Neural cell (in vitro differentiated cells): ENCODE measurements at regions not wholly inside any gene's neighbourhood (a gene's known extent, or its start where the extent isn't known, plus 50 kb on each side); places are given as distances from the start of the nearest gene placed in this dataset.

Experiments used
- H2AFZ ChIP-seq: fragments of 200-600, 300-800 bp; sonication (generic), shearing (Covaris generic); 2 replicates; pipeline ENCODE4 v1.6.0; 2014; ENCODE audit warnings: low read depth, mild to moderate bottlenecking, antibody characterized with exemption, low read length, moderate library complexity
- H3F3A ChIP-seq: fragments of 200-600 bp; shearing (Covaris generic); 2 replicates; pipeline ENCODE4 v1.6.1; 2016; ENCODE audit warnings: mild to moderate bottlenecking, moderate library complexity, mixed read lengths, antibody characterized with exemption, low read length; ENCODE audit not compliant: insufficient read depth, poor library complexity, severe bottlenecking
- H3K27ac ChIP-seq: fragments of 200-600, 300-800 bp; sonication (generic), shearing (Covaris generic); 2 replicates; pipeline ENCODE4 v1.5.1; 2014; ENCODE audit warnings: mild to moderate bottlenecking, low read length, moderate library complexity
- H3K27me3 ChIP-seq: fragments of 300-800, 200-600 bp; sonication (generic), shearing (Covaris generic); 2 replicates; pipeline ENCODE4 v1.6.0; 2014; ENCODE audit warnings: mild to moderate bottlenecking, low read depth, low read length, moderate library complexity; ENCODE audit not compliant: insufficient read depth
- H3K36me3 ChIP-seq: fragments of 300-800, 200-600 bp; sonication (generic), shearing (Covaris generic); 2 replicates; pipeline ENCODE4 v1.5.1; 2014; ENCODE audit warnings: mild to moderate bottlenecking, antibody characterized with exemption, low read length, moderate library complexity; ENCODE audit not compliant: insufficient read depth
- H3K4me2 ChIP-seq: fragments of 300-800, 200-600 bp; sonication (generic), shearing (Covaris generic); 2 replicates; pipeline ENCODE4 v1.6.0; 2014; ENCODE audit warnings: mild to moderate bottlenecking, low read length
- H3K4me3 ChIP-seq: fragments of 300-800, 200-600 bp; sonication (generic), shearing (Covaris generic); 2 replicates; pipeline ENCODE4 v1.5.1; 2014; ENCODE audit warnings: mild to moderate bottlenecking, low read length, moderate library complexity
- H3K79me2 ChIP-seq: fragments of 200-600 bp; shearing (Covaris generic); replicated peaks from 2 replicates; pipeline ENCODE4 v1.6.0; 2014; ENCODE audit warnings: mild to moderate bottlenecking, low read length, moderate library complexity; ENCODE audit not compliant: insufficient read depth
- H3K9ac ChIP-seq: fragments of 300-800, 200-600 bp; sonication (generic), shearing (Covaris generic); 2 replicates; pipeline ENCODE4 v1.6.1; 2016; ENCODE audit warnings: mild to moderate bottlenecking, low read length, mixed read lengths
- H3K9me2 ChIP-seq: fragments of 200-600 bp; shearing (Covaris generic); 2 replicates; pipeline ENCODE4 v1.6.1; 2016; ENCODE audit warnings: mild to moderate bottlenecking, low read length, mixed read lengths; ENCODE audit not compliant: insufficient read depth
- H3K9me3 ChIP-seq: fragments of 200-600, 300-800 bp; sonication (generic), shearing (Covaris generic); 2 replicates; pipeline ENCODE4 v1.6.1; 2016; ENCODE audit warnings: mild to moderate bottlenecking, mixed run types, low read length, moderate library complexity, mixed read lengths
- H4K20me1 ChIP-seq: fragments of 200-600 bp; shearing (Covaris generic); 2 replicates; pipeline ENCODE4 v1.6.1; 2016; ENCODE audit warnings: mild to moderate bottlenecking, mixed run types; ENCODE audit not compliant: insufficient read depth
- EP300 ChIP-seq: fragments of 450-650 bp; conservative IDR thresholded peaks from 2 replicates; pipeline ENCODE4 v1.6.1; 2014; ENCODE audit warnings: antibody characterized with exemption, mild to moderate bottlenecking, moderate library complexity; ENCODE audit not compliant: poor library complexity, severe bottlenecking
- EZH2 ChIP-seq: fragments of 200-600, 300-800 bp; shearing (Covaris generic), sonication (generic); IDR thresholded peaks from 2 replicates; pipeline ENCODE4 v1.6.1; 2014; ENCODE audit warnings: antibody characterized with exemption, low read length, borderline replicate concordance, mild to moderate bottlenecking; ENCODE audit not compliant: insufficient read depth, poor library complexity, severe bottlenecking
- MXI1 ChIP-seq: fragments of 450-650 bp; conservative IDR thresholded peaks from 2 replicates; pipeline ENCODE4 v1.6.1; 2014; ENCODE audit warnings: antibody characterized with exemption, mild to moderate bottlenecking; ENCODE audit not compliant: poor library complexity, severe bottlenecking
- POLR2AphosphoS5 ChIP-seq: IDR thresholded peaks from 2 replicates; pipeline ENCODE4 v1.6.1; 2012
- RAD21 ChIP-seq: fragments of 450-650 bp; conservative IDR thresholded peaks from 2 replicates; pipeline ENCODE4 v1.6.1; 2014; ENCODE audit warnings: antibody characterized with exemption, mild to moderate bottlenecking, moderate library complexity
- SMC3 ChIP-seq: fragments of 450-650 bp; conservative IDR thresholded peaks from 2 replicates; pipeline ENCODE4 v1.6.1; 2014; ENCODE audit warnings: antibody characterized with exemption, mild to moderate bottlenecking, moderate library complexity; ENCODE audit not compliant: poor library complexity
- TAF1 ChIP-seq: IDR thresholded peaks from 2 replicates; pipeline ENCODE4 v1.6.1; 2012; ENCODE audit warnings: low read depth
- TF ChIP-seq, protein P1 (sequence below): IDR thresholded peaks from 2 replicates; pipeline ENCODE4 v1.6.1; 2012; ENCODE audit warnings: borderline replicate concordance
- TF ChIP-seq, protein P2 (sequence below): fragments of 450-650 bp; IDR thresholded peaks from 2 replicates; pipeline ENCODE4 v1.5.1; 2014; ENCODE audit warnings: antibody characterized with exemption, mild to moderate bottlenecking, moderate library complexity; ENCODE audit not compliant: poor library complexity, severe bottlenecking

DNA sequence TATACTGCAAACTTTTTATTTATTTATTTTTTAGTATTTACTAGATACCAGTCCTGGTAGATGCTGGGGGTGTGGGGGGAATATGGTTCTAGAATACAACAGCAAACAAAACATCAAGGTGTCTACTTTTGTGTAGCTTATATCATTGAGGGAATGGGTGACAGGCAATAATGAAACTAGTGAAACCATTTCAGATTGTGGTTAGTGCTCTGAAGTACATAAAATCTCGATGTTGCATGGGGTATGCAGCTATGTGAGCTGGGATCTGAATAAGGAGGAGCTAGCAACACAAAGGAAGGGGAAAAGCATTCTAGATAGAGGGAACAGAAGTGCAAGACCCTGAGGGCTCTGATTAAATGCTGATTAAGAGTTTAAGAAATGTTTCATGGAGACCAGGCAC is 103.5 kb downstream of the WT1 start:
- H3K4me2 ChIP-seq, result no peak overlapping the region
- H3K79me2 ChIP-seq, result no peaks in the 10 kb centered on the region
- no peaks in the 10 kb centered on the region for H3K9me3 ChIP-seq
- H3K27me3 ChIP-seq, result peaks cover 11% of the 10 kb centered on the region
- H2AFZ ChIP-seq, result no peak overlapping the region
- no peaks in the 10 kb centered on the region for H3K9me2 ChIP-seq
- H4K20me1 ChIP-seq, result no peaks in the 10 kb centered on the region
- H3K36me3 ChIP-seq, result no peaks in the 10 kb centered on the region
- H3K4me3 ChIP-seq, result no peak overlapping the region
- TF ChIP-seq RAD21 (no peak), EZH2 (no peak), MXI1 (no peak), TAF1 (no peak), POLR2AphosphoS5 (no peak)
- TF ChIP-seq, protein P1, sequence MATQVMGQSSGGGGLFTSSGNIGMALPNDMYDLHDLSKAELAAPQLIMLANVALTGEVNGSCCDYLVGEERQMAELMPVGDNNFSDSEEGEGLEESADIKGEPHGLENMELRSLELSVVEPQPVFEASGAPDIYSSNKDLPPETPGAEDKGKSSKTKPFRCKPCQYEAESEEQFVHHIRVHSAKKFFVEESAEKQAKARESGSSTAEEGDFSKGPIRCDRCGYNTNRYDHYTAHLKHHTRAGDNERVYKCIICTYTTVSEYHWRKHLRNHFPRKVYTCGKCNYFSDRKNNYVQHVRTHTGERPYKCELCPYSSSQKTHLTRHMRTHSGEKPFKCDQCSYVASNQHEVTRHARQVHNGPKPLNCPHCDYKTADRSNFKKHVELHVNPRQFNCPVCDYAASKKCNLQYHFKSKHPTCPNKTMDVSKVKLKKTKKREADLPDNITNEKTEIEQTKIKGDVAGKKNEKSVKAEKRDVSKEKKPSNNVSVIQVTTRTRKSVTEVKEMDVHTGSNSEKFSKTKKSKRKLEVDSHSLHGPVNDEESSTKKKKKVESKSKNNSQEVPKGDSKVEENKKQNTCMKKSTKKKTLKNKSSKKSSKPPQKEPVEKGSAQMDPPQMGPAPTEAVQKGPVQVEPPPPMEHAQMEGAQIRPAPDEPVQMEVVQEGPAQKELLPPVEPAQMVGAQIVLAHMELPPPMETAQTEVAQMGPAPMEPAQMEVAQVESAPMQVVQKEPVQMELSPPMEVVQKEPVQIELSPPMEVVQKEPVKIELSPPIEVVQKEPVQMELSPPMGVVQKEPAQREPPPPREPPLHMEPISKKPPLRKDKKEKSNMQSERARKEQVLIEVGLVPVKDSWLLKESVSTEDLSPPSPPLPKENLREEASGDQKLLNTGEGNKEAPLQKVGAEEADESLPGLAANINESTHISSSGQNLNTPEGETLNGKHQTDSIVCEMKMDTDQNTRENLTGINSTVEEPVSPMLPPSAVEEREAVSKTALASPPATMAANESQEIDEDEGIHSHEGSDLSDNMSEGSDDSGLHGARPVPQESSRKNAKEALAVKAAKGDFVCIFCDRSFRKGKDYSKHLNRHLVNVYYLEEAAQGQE, result no peak
- no peaks in the 10 kb centered on the region for H3F3A ChIP-seq
- no peak overlapping the region for H3K9ac ChIP-seq
- H3K27ac ChIP-seq, result no peak overlapping the region

DNA sequence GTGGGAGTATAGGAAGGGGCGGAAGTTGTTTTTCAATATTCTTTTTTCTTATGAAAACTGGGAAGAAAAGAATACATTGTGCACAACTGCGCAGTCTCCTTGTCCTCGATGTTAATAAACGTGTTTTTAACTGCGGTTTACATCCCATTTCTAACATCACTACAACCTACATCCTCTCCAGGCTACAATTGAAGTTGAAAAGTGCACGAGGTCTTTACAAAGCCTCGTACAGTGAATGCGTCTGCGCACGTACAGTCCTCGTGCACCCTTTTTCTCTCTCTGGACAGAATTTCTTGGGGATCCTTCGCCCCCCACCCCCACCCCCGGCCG is 102.4 kb downstream of the WT1 start:
- Histone ChIP-seq H2AFZ (no peak overlapping the region), H3K4me3 (no peak overlapping the region), H3K4me2 (no peak overlapping the region)

More for the DNA sequence above, 102.4 kb downstream of the WT1 start:
- Histone ChIP-seq H3F3A (no peaks in the 10 kb centered on the region), H3K27me3 (peaks cover 11% of the 10 kb centered on the region), H3K9me3 (no peaks in the 10 kb centered on the region), H3K9ac (no peak overlapping the region), H3K9me2 (no peaks in the 10 kb centered on the region), H3K36me3 (no peaks in the 10 kb centered on the region), H3K27ac (no peak overlapping the region), H3K79me2 (no peaks in the 10 kb centered on the region), H4K20me1 (no peaks in the 10 kb centered on the region)
- TF ChIP-seq, protein P1, result no peak
- TF ChIP-seq EZH2, result no peak
- TF ChIP-seq EP300, result no peak
- TF ChIP-seq TAF1, result no peak
- no peak for TF ChIP-seq POLR2AphosphoS5
- TF ChIP-seq, protein P2, sequence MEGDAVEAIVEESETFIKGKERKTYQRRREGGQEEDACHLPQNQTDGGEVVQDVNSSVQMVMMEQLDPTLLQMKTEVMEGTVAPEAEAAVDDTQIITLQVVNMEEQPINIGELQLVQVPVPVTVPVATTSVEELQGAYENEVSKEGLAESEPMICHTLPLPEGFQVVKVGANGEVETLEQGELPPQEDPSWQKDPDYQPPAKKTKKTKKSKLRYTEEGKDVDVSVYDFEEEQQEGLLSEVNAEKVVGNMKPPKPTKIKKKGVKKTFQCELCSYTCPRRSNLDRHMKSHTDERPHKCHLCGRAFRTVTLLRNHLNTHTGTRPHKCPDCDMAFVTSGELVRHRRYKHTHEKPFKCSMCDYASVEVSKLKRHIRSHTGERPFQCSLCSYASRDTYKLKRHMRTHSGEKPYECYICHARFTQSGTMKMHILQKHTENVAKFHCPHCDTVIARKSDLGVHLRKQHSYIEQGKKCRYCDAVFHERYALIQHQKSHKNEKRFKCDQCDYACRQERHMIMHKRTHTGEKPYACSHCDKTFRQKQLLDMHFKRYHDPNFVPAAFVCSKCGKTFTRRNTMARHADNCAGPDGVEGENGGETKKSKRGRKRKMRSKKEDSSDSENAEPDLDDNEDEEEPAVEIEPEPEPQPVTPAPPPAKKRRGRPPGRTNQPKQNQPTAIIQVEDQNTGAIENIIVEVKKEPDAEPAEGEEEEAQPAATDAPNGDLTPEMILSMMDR, result no peak
- TF ChIP-seq SMC3, result no peak
- TF ChIP-seq RAD21, result no peak
- no peak for TF ChIP-seq MXI1
